ENCODE measurements at regions not wholly inside any gene's neighbourhood (a gene's known extent, or its start where the extent isn't known, plus 50 kb on each side); places are given as distances from the start of the nearest gene placed in this dataset.

DNA sequence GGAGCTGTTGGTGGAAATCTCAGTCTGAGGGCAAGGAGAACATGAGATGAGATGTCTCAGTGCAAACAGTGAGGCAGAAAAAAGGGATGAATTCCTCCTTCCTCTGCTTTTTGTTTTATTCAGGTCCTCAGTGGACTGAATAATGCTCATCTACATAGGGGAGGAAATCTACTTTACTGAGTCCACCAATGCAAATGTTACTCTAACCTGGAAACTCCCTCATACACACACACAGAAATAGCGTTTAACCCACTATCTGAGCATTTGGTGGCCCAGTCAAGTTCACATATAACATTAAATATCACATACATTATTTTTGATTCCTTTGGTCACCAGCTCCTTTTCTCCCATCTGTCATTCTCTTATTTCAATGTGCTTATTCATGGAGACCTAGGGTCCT, 418.8 kb downstream of the TMEM135 start:
- Histone ChIP-seq H3K9me3 (ENCODE audit: control insufficient read depth in 1 of 2, insufficient read depth in 1 of 2, low read depth in 1 of 2, low read length in 2 of 2) (no peaks in the 10 kb centered on the region), H3K27ac (ENCODE audit: low read depth, low read length) (no peak overlapping the region), H3K79me2 (ENCODE audit: insufficient read depth, low read length) (no peaks in the 10 kb centered on the region), H3K9ac (ENCODE audit: low read length) (no peak overlapping the region), H3K4me2 (ENCODE audit: low read length) (no peak overlapping the region), H4K20me1 (ENCODE audit: insufficient read depth) (no peaks in the 10 kb centered on the region), H3K27me3 (ENCODE audit: insufficient read depth, low read length) (peaks cover 6% of the 10 kb centered on the region; the same call in 1 of the 2 replicates), H3K4me3 (replicated peaks in 1 of 2; ENCODE audit: low read depth in 1 of 2, low read length in 2 of 2) (no peak overlapping the region), H2AFZ (ENCODE audit: low read depth, low read length, poor library complexity, severe bottlenecking) (no peak overlapping the region), H3K4me1 (ENCODE audit: control insufficient read depth in 1 of 2, insufficient read depth in 2 of 2, low read length in 2 of 2) (no peaks in the 10 kb centered on the region), H3K36me3 (ENCODE audit: control insufficient read depth in 1 of 2, insufficient read depth in 2 of 2, low read length in 2 of 2) (no peaks in the 10 kb centered on the region), H3K9me2 (ENCODE audit: insufficient read depth) (no peaks in the 10 kb centered on the region)
- ChIA-PET CTCF (no interaction called here), RAD21 (ENCODE audit: low non-redundant PET in 1 of 2, low total read pairs in 2 of 2, uncharacterized antibody in 2 of 2, unreplicated experiment in 2 of 2) (no interaction called here), POLR2A (no interaction called here)
- BruUV-seq (replicated peaks), result no TSS peak
- ATAC-seq, result no peak
- no peak for DNase-seq (ENCODE audit: low read depth, low spot score)
- TF ChIP-seq, protein P1, sequence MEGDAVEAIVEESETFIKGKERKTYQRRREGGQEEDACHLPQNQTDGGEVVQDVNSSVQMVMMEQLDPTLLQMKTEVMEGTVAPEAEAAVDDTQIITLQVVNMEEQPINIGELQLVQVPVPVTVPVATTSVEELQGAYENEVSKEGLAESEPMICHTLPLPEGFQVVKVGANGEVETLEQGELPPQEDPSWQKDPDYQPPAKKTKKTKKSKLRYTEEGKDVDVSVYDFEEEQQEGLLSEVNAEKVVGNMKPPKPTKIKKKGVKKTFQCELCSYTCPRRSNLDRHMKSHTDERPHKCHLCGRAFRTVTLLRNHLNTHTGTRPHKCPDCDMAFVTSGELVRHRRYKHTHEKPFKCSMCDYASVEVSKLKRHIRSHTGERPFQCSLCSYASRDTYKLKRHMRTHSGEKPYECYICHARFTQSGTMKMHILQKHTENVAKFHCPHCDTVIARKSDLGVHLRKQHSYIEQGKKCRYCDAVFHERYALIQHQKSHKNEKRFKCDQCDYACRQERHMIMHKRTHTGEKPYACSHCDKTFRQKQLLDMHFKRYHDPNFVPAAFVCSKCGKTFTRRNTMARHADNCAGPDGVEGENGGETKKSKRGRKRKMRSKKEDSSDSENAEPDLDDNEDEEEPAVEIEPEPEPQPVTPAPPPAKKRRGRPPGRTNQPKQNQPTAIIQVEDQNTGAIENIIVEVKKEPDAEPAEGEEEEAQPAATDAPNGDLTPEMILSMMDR (IDR thresholded peaks at IDR 0.05 in 2 of 3, conservative IDR thresholded peaks at IDR 0.05 in 1 of 3; ENCODE audit: borderline replicate concordance in 1 of 3, insufficient read depth in 1 of 3, low read depth in 2 of 3, low read length in 2 of 3), result no peak
- TF ChIP-seq POLR2A (IDR thresholded peaks at IDR 0.05; ENCODE audit: borderline replicate concordance, extremely low read depth, insufficient read depth, insufficient read length) (no peak), JUND (IDR thresholded peaks at IDR 0.05) (no peak), CBX3 (IDR thresholded peaks at IDR 0.05; ENCODE audit: low read depth) (no peak), TCF7L2 (IDR thresholded peaks at IDR 0.05; ENCODE audit: borderline replicate concordance, extremely low read depth, insufficient read depth, insufficient read length) (no peak), FOSL1 (IDR thresholded peaks at IDR 0.05; ENCODE audit: low read depth) (no peak), ELF1 (IDR thresholded peaks at IDR 0.05; ENCODE audit: borderline replicate concordance, low read depth) (no peak), SP1 (IDR thresholded peaks at IDR 0.05; ENCODE audit: low read depth) (no peak), EZH2 (IDR thresholded peaks at IDR 0.05) (no peak), POLR2AphosphoS5 (IDR thresholded peaks at IDR 0.05; ENCODE audit: low read depth, low read length) (no peak)
- TF ChIP-seq, protein P2, sequence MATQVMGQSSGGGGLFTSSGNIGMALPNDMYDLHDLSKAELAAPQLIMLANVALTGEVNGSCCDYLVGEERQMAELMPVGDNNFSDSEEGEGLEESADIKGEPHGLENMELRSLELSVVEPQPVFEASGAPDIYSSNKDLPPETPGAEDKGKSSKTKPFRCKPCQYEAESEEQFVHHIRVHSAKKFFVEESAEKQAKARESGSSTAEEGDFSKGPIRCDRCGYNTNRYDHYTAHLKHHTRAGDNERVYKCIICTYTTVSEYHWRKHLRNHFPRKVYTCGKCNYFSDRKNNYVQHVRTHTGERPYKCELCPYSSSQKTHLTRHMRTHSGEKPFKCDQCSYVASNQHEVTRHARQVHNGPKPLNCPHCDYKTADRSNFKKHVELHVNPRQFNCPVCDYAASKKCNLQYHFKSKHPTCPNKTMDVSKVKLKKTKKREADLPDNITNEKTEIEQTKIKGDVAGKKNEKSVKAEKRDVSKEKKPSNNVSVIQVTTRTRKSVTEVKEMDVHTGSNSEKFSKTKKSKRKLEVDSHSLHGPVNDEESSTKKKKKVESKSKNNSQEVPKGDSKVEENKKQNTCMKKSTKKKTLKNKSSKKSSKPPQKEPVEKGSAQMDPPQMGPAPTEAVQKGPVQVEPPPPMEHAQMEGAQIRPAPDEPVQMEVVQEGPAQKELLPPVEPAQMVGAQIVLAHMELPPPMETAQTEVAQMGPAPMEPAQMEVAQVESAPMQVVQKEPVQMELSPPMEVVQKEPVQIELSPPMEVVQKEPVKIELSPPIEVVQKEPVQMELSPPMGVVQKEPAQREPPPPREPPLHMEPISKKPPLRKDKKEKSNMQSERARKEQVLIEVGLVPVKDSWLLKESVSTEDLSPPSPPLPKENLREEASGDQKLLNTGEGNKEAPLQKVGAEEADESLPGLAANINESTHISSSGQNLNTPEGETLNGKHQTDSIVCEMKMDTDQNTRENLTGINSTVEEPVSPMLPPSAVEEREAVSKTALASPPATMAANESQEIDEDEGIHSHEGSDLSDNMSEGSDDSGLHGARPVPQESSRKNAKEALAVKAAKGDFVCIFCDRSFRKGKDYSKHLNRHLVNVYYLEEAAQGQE (IDR thresholded peaks at IDR 0.05; ENCODE audit: low read depth), result no peak
- TF ChIP-seq, protein P3, sequence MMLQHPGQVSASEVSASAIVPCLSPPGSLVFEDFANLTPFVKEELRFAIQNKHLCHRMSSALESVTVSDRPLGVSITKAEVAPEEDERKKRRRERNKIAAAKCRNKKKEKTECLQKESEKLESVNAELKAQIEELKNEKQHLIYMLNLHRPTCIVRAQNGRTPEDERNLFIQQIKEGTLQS (IDR thresholded peaks at IDR 0.05), result no peak
- TF ChIP-seq, protein P4, sequence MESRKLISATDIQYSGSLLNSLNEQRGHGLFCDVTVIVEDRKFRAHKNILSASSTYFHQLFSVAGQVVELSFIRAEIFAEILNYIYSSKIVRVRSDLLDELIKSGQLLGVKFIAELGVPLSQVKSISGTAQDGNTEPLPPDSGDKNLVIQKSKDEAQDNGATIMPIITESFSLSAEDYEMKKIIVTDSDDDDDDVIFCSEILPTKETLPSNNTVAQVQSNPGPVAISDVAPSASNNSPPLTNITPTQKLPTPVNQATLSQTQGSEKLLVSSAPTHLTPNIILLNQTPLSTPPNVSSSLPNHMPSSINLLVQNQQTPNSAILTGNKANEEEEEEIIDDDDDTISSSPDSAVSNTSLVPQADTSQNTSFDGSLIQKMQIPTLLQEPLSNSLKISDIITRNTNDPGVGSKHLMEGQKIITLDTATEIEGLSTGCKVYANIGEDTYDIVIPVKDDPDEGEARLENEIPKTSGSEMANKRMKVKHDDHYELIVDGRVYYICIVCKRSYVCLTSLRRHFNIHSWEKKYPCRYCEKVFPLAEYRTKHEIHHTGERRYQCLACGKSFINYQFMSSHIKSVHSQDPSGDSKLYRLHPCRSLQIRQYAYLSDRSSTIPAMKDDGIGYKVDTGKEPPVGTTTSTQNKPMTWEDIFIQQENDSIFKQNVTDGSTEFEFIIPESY (IDR thresholded peaks at IDR 0.05; ENCODE audit: extremely low read depth, insufficient replicate concordance, low read length), result no peak
- intact Hi-C loops (cut with micrococcal nuclease), result no loop called here

Data from HCT116 (cell line).